ENCODE measurements at regions not wholly inside any gene's neighbourhood (a gene's known extent, or its start where the extent isn't known, plus 50 kb on each side); places are given as distances from the start of the nearest gene placed in this dataset.

- TF ChIP-seq POLR2AphosphoS5 (IDR thresholded peaks at IDR 0.05; ENCODE audit: low read depth): no peak
Observed at GRCh38 chr7:46912692-46913091, 669.2 kb downstream of the TNS3 start (continued).

GRCh38 chr7:46909601-46910051 lies 672.3 kb downstream of the TNS3 start:
- no peak for ATAC-seq
- Histone ChIP-seq H3K4me2 (no peak overlapping the region), H3K27ac (ENCODE audit: low read depth) (no peak overlapping the region)

More at GRCh38 chr7:46909601-46910051, 672.3 kb downstream of the TNS3 start:
- Histone ChIP-seq H3K4me1 (ENCODE audit: insufficient read depth) (no peaks in the 10 kb centered on the region), H3F3A (replicated peaks; ENCODE audit: low read depth) (no peaks in the 10 kb centered on the region), H3K79me2 (replicated peaks; ENCODE audit: insufficient read depth) (no peaks in the 10 kb centered on the region), H3K36me3 (ENCODE audit: insufficient read depth) (no peaks in the 10 kb centered on the region), H2AFZ (no peak overlapping the region), H3K4me3 (no peak overlapping the region), H3K27me3 (ENCODE audit: insufficient read depth) (no peaks in the 10 kb centered on the region), H3K9me2 (ENCODE audit: insufficient read depth) (no peaks in the 10 kb centered on the region), H4K20me1 (replicated peaks; ENCODE audit: insufficient read depth) (no peaks in the 10 kb centered on the region)
- no peak overlapping the region for H3K27ac Mint-ChIP-seq
- peaks cover 1% of the 10 kb centered on the region; the same call in 2 of the 3 replicates for H3K9me3 Mint-ChIP-seq
- no peaks in the 10 kb centered on the region for H3K4me1 Mint-ChIP-seq
- TF ChIP-seq STAT1 (IDR thresholded peaks at IDR 0.05; ENCODE audit: unreplicated experiment): no peak
- TF ChIP-seq, protein P1, sequence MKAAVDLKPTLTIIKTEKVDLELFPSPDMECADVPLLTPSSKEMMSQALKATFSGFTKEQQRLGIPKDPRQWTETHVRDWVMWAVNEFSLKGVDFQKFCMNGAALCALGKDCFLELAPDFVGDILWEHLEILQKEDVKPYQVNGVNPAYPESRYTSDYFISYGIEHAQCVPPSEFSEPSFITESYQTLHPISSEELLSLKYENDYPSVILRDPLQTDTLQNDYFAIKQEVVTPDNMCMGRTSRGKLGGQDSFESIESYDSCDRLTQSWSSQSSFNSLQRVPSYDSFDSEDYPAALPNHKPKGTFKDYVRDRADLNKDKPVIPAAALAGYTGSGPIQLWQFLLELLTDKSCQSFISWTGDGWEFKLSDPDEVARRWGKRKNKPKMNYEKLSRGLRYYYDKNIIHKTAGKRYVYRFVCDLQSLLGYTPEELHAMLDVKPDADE (IDR thresholded peaks at IDR 0.05): no peak
- TF ChIP-seq JUNB (IDR thresholded peaks at IDR 0.05; ENCODE audit: unreplicated experiment): no peak
- TF ChIP-seq EZH2phosphoT487 (IDR thresholded peaks at IDR 0.05; ENCODE audit: unreplicated experiment): no peak
- TF ChIP-seq REST (IDR thresholded peaks at IDR 0.05; ENCODE audit: unreplicated experiment): no peak
- TF ChIP-seq ZNF331 (CRISPR knock-in tag; IDR thresholded peaks at IDR 0.05; ENCODE audit: low read depth): no peak
- TF ChIP-seq POLR2AphosphoS5 (IDR thresholded peaks at IDR 0.05; ENCODE audit: low read depth): no peak
- no peak for TF ChIP-seq NANOG (IDR thresholded peaks at IDR 0.05; ENCODE audit: borderline replicate concordance)
- TF ChIP-seq ZNF462 (CRISPR knock-in tag; IDR thresholded peaks at IDR 0.05): no peak
- TF ChIP-seq EZH2 (IDR thresholded peaks at IDR 0.05; ENCODE audit: low read depth, unreplicated experiment): no peak
- TF ChIP-seq CTCF (conservative IDR thresholded peaks at IDR 0.05; ENCODE audit: low read depth in 2 of 2): no peak
- no peak for TF ChIP-seq CREB1 (CRISPR knock-in tag; IDR thresholded peaks at IDR 0.05; ENCODE audit: low read depth)
- no peak for TF ChIP-seq ZNF114 (CRISPR knock-in tag; IDR thresholded peaks at IDR 0.05)
- H3K36me3 Mint-ChIP-seq (ENCODE audit: low read depth): no peaks in the 10 kb centered on the region
- DNase-seq (ENCODE audit: low spot score): no peak
- peaks cover 3% of the 10 kb centered on the region for H3K27me3 Mint-ChIP-seq (ENCODE audit: insufficient read depth, low read depth, poor library complexity)
- no peak overlapping the region for H3K4me3 Mint-ChIP-seq
